HepG2 (cell line): ENCODE measurements at regions not wholly inside any gene's neighbourhood (a gene's known extent, or its start where the extent isn't known, plus 50 kb on each side); places are given as distances from the start of the nearest gene placed in this dataset.

ENCODE experiments used
- ATAC-seq: fragments of 200-7000 bp; cut with Tn5 transposase; 3 replicates; pipeline ENCODE4 v1.9.1; 2020; ENCODE audit warnings: mild to moderate bottlenecking, moderate library complexity
- BruUV-seq: library from RNA; stranded (reverse); fragments of 400-500 nt; replicated peaks from 2 replicates; lab custom pipeline; 2021; lab: Mats Ljungman, UMichigan
- CTCF ChIA-PET: fragments of 300-600 bp; formaldehyde crosslinking; extraction: SDS; loops from one replicate; lab custom pipeline; 2021; ENCODE audit warnings: low total read pairs, inconsistent platforms, low intra/inter-chr PET ratio; lab: Yijun Ruan, JAX
- POLR2A ChIA-PET: fragments of 350-600 bp; sonication (Branson Sonifier 250); formaldehyde crosslinking; loops from one replicate; lab custom pipeline; 2020; ENCODE audit warnings: antibody characterized with exemption, inconsistent platforms; lab: Yijun Ruan, JAX
- DNase-seq: peaks from one replicate; pipeline ENCODE4 v3.0.0-alpha.2; 2015; ENCODE audit warnings: low spot score
- FAIRE-seq: peaks from 3 replicates; lab custom pipeline; 2011; peaks lifted over from hg19 to GRCh38; lab: Jason Lieb, UNC
- H2AFZ ChIP-seq: one replicate; pipeline ENCODE4 v1.6.1; 2011; ENCODE audit warnings: low read length, inconsistent platforms
- H3K27ac ChIP-seq: fragments of 300-600 bp; 3 replicates; pipeline ENCODE4 v1.8.0; 2011; ENCODE audit warnings: mixed run types, mild to moderate bottlenecking, mixed read lengths, low read length, inconsistent platforms; ENCODE audit not compliant: insufficient read depth; ENCODE audit errors: extremely low read length
- H3K27me3 ChIP-seq, 2 experiments: fragments of 200-600 bp in 1 of 2; 2 replicates in 1 of 2; 3 replicates in 1 of 2; pipeline versions ENCODE4 v1.6.0 to v1.8.0; 2011; ENCODE audit warnings: low read length in 2 of 2, mild to moderate bottlenecking in 2 of 2, moderate library complexity in 2 of 2, inconsistent platforms in 1 of 2; ENCODE audit not compliant: insufficient read depth in 2 of 2, control insufficient read depth in 1 of 2
- H3K36me3 ChIP-seq, 2 experiments: fragments of 200-600 bp in 1 of 2; replicated peaks in 1 of 2; 2 replicates in 1 of 2; 3 replicates in 1 of 2; pipeline versions ENCODE4 v1.5.1 to v1.8.0; 2011; ENCODE audit warnings: low read length in 2 of 2, inconsistent platforms in 1 of 2; ENCODE audit not compliant: insufficient read depth in 2 of 2, control insufficient read depth in 1 of 2
- H3K4me1 ChIP-seq: 2 replicates; pipeline ENCODE4 v1.5.1; 2012; ENCODE audit warnings: low read length, inconsistent platforms; ENCODE audit not compliant: insufficient read depth
- H3K4me2 ChIP-seq: 2 replicates; pipeline ENCODE4 v1.6.0; 2011; ENCODE audit warnings: low read depth, low read length, inconsistent platforms
- H3K4me3 ChIP-seq, 3 experiments: fragments of 200-600 bp in 1 of 3; sonication (generic), shearing (Covaris generic) in 1 of 3; replicated peaks in 1 of 3; 2 replicates each; pipeline ENCODE4 v1.5.1; 2011 to 2016; ENCODE audit warnings: low read length in 3 of 3, inconsistent platforms in 2 of 3, low read depth in 2 of 3, mild to moderate bottlenecking in 2 of 3, control low read depth in 1 of 3, mixed read lengths in 1 of 3; ENCODE audit not compliant: insufficient read depth in 1 of 3
- H3K79me2 ChIP-seq: one replicate; pipeline ENCODE4 v1.6.1; 2011; ENCODE audit warnings: low read length, inconsistent platforms; ENCODE audit not compliant: insufficient read depth
- H3K9ac ChIP-seq: 2 replicates; pipeline ENCODE4 v1.6.0; 2011; ENCODE audit warnings: mild to moderate bottlenecking, low read depth, low read length, inconsistent platforms; ENCODE audit not compliant: insufficient read depth
- H3K9me3 ChIP-seq: 2 replicates; pipeline ENCODE4 v1.5.1; 2012; ENCODE audit warnings: mild to moderate bottlenecking, low read length
- H4K20me1 ChIP-seq: 2 replicates; pipeline ENCODE4 v1.6.0; 2011; ENCODE audit warnings: inconsistent platforms, mild to moderate bottlenecking, low read length, moderate library complexity; ENCODE audit not compliant: insufficient read depth
- FOXP1 ChIP-seq, 2 experiments: fragments of 450-650 bp in 1 of 2; IDR thresholded peaks; 2 replicates each; pipeline ENCODE4 v1.6.1; 2017 to 2018; ENCODE audit warnings: antibody characterized with exemption in 1 of 2
- JUND ChIP-seq: sonication (generic); formaldehyde crosslinking; IDR thresholded peaks from 2 replicates; pipeline ENCODE4 v1.8.0; 2022; ENCODE audit warnings: mild to moderate bottlenecking, missing genetic modification reagents
- NCOR1 ChIP-seq: fragments of 200-600 bp; sonication (generic); IDR thresholded peaks from 2 replicates; pipeline ENCODE4 v1.7.0; 2017; ENCODE audit warnings: antibody characterized with exemption, low read length, borderline replicate concordance
- RBM22 ChIP-seq: fragments of 200-400 bp; formaldehyde crosslinking; optimal IDR thresholded peaks from 2 replicates; pipeline ENCODE3; 2017; ENCODE audit warnings: mild to moderate bottlenecking, low read length, moderate library complexity
- RXRB ChIP-seq: IDR thresholded peaks from 2 replicates; pipeline ENCODE4 v1.6.1; 2016; ENCODE audit warnings: borderline replicate concordance, missing genetic modification reagents, missing compliant biosample characterization
- SKI ChIP-seq: fragments of 450-650 bp; IDR thresholded peaks from one replicate; pipeline ENCODE4 v1.6.1; 2018; ENCODE audit warnings: mild to moderate bottlenecking; ENCODE audit not compliant: partially characterized antibody
- SMYD3 ChIP-seq: sonication (generic); formaldehyde crosslinking; IDR thresholded peaks from 2 replicates; pipeline ENCODE4 v1.8.1; 2023; ENCODE audit warnings: mild to moderate bottlenecking, missing genetic modification reagents
- SNAPC2 ChIP-seq: sonication (generic); formaldehyde crosslinking; IDR thresholded peaks from 2 replicates; pipeline ENCODE4 v1.8.1; 2022; ENCODE audit warnings: mild to moderate bottlenecking, missing genetic modification reagents
- ZBTB1 ChIP-seq: sonication (generic); formaldehyde crosslinking; IDR thresholded peaks from 2 replicates; pipeline ENCODE4 v1.4.0; 2020; ENCODE audit warnings: missing genetic modification reagents, borderline replicate concordance
- ZNF138 ChIP-seq: sonication (generic); formaldehyde crosslinking; IDR thresholded peaks from 2 replicates; pipeline ENCODE4 v1.5.0; 2020; ENCODE audit warnings: mild to moderate bottlenecking, low read depth, missing genetic modification reagents
- ZNF160 ChIP-seq: sonication (generic); formaldehyde crosslinking; IDR thresholded peaks from 2 replicates; pipeline ENCODE4 v1.8.0; 2022; ENCODE audit warnings: mild to moderate bottlenecking, inconsistent platforms, missing genetic modification reagents
- ZNF33B ChIP-seq: sonication (generic); formaldehyde crosslinking; IDR thresholded peaks from 2 replicates; pipeline ENCODE4 v1.5.1; 2020; ENCODE audit warnings: mild to moderate bottlenecking, missing genetic modification reagents
- ZNF441 ChIP-seq: sonication (generic); formaldehyde crosslinking; IDR thresholded peaks from 2 replicates; pipeline ENCODE4 v1.7.0; 2021; ENCODE audit warnings: missing genetic modification reagents, borderline replicate concordance
- ZNF569 ChIP-seq: sonication (generic); formaldehyde crosslinking; IDR thresholded peaks from 2 replicates; pipeline ENCODE4 v1.5.0; 2020; ENCODE audit warnings: mild to moderate bottlenecking, missing genetic modification reagents, moderate library complexity, borderline replicate concordance
- ZNF777 ChIP-seq: sonication (generic); formaldehyde crosslinking; IDR thresholded peaks from 2 replicates; pipeline ENCODE4 v1.4.0; 2020; ENCODE audit warnings: missing genetic modification reagents
- ZNF780A ChIP-seq: sonication (generic); formaldehyde crosslinking; IDR thresholded peaks from 2 replicates; pipeline ENCODE4 v1.8.0; 2022; ENCODE audit warnings: mild to moderate bottlenecking, missing genetic modification reagents, moderate library complexity
- ZNF883 ChIP-seq: sonication (generic); formaldehyde crosslinking; IDR thresholded peaks from 2 replicates; pipeline ENCODE4 v1.5.1; 2020; ENCODE audit warnings: mild to moderate bottlenecking, missing genetic modification reagents; ENCODE audit errors: not compliant biosample characterization
- ZSCAN29 ChIP-seq: sonication (generic); formaldehyde crosslinking; conservative IDR thresholded peaks from 2 replicates; pipeline ENCODE4 v1.4.0; 2020; ENCODE audit warnings: mild to moderate bottlenecking, missing genetic modification reagents
- WGBS: methylation state at CpG from one replicate; pipeline ENCODE4 v1.1.6; 2017; ENCODE audit warnings: low lambda C conversion rate; 5-methylcytosine and 5-hydroxymethylcytosine counted together
- in situ Hi-C: cut with HindIII; loops from 2 replicates; pipeline ENCODE4 v1.10.0; 2017; ENCODE audit warnings: low pct_unique_long_range_greater_than_20kb; ENCODE audit not compliant: extremely low pct_ligation_motif_present
- intact Hi-C: fragments of 100-400 bp; cut with micrococcal nuclease; formaldehyde crosslinking; loops from one replicate; pipeline ENCODE4 v1.10.0; 2022; ENCODE audit not compliant: unreplicated experiment
- TF ChIP-seq, protein P1 (sequence below): conservative IDR thresholded peaks from 2 replicates; pipeline ENCODE4 v1.6.1; 2018; ENCODE audit warnings: missing genetic modification reagents
- TF ChIP-seq, protein P2 (sequence below): sonication (generic); formaldehyde crosslinking; IDR thresholded peaks from 2 replicates; pipeline ENCODE4 v1.5.1; 2020; ENCODE audit warnings: mild to moderate bottlenecking, missing genetic modification reagents, moderate library complexity

DNA sequence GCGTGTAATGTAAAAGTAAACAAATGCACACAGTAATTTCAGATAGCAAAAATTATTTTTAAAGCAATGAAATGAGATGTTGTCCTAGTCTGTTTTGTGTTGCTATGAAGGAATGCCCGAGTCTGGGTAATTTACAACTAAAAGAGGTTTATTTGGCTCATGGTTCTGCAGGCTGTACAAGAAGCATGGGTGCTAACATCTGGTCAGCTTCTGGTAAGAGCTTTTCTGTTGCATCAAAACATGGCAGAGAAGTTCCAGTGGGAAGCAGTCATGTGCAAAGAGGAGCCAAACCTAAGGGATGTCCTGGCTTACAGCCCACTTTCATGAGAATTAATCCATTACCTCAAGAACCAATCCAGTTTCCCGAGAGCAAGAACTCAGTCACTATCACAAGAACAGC is 62.9 kb upstream of the MNX1 start (continued):
- TF ChIP-seq, protein P1, sequence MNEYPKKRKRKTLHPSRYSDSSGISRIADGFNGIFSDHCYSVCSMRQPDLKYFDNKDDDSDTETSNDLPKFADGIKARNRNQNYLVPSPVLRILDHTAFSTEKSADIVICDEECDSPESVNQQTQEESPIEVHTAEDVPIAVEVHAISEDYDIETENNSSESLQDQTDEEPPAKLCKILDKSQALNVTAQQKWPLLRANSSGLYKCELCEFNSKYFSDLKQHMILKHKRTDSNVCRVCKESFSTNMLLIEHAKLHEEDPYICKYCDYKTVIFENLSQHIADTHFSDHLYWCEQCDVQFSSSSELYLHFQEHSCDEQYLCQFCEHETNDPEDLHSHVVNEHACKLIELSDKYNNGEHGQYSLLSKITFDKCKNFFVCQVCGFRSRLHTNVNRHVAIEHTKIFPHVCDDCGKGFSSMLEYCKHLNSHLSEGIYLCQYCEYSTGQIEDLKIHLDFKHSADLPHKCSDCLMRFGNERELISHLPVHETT (CRISPR knock-in tag): no peak
- TF ChIP-seq ZNF883 (CRISPR knock-in tag) (no peak), SKI (no peak), ZBTB1 (CRISPR knock-in tag) (no peak), ZNF441 (no peak)
- TF ChIP-seq, protein P2, sequence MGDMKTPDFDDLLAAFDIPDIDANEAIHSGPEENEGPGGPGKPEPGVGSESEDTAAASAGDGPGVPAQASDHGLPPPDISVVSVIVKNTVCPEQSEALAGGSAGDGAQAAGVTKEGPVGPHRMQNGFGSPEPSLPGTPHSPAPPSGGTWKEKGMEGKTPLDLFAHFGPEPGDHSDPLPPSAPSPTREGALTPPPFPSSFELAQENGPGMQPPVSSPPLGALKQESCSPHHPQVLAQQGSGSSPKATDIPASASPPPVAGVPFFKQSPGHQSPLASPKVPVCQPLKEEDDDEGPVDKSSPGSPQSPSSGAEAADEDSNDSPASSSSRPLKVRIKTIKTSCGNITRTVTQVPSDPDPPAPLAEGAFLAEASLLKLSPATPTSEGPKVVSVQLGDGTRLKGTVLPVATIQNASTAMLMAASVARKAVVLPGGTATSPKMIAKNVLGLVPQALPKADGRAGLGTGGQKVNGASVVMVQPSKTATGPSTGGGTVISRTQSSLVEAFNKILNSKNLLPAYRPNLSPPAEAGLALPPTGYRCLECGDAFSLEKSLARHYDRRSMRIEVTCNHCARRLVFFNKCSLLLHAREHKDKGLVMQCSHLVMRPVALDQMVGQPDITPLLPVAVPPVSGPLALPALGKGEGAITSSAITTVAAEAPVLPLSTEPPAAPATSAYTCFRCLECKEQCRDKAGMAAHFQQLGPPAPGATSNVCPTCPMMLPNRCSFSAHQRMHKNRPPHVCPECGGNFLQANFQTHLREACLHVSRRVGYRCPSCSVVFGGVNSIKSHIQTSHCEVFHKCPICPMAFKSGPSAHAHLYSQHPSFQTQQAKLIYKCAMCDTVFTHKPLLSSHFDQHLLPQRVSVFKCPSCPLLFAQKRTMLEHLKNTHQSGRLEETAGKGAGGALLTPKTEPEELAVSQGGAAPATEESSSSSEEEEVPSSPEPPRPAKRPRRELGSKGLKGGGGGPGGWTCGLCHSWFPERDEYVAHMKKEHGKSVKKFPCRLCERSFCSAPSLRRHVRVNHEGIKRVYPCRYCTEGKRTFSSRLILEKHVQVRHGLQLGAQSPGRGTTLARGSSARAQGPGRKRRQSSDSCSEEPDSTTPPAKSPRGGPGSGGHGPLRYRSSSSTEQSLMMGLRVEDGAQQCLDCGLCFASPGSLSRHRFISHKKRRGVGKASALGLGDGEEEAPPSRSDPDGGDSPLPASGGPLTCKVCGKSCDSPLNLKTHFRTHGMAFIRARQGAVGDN (CRISPR knock-in tag): no peak

DNA sequence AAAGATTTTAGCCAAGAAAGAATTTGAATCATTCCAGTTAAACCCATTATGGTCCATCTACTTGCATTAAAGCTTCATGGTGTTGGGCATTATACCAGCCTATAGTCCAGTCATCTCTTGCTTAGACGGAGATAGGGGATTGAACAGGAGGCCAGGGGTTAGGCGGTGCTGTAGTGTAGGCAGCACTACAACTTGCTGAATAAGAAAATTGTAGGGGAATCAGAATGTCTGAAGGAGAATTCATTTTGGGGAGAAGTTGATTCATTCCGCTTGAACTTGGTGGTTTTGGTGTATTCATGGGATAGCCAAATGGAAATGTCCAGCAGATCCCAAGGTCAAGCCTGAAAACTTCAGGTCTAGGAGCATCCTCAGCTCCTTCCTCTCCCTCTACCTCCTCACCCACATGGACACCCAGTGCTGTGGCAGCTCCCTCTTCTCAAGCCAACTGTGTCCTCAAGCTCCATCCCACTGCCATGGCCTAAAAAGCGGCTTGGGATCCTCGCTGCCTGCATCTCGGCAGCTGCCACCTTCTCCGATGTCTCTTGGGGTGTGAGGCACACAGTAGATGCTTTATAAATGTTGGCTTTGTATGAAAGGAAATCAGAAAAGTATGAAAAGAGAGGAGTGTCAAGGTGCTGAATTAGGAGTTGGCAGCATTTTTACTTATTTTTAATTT is 63.6 kb upstream of the MNX1 start:
- Histone ChIP-seq H3K4me3 (no peak overlapping the region), H3K27me3 (peaks cover 4 to 62% of the 10 kb centered on the region in 2 experiments; a peak in 4 of 5 replicates), H2AFZ (no peak overlapping the region), H4K20me1 (no peaks in the 10 kb centered on the region), H3K27ac (no peak overlapping the region), H3K9ac (no peak overlapping the region), H3K4me1 (no peaks in the 10 kb centered on the region), H3K36me3 (no peaks in the 10 kb centered on the region), H3K4me2 (no peak overlapping the region), H3K9me3 (no peaks in the 10 kb centered on the region), H3K79me2 (no peaks in the 10 kb centered on the region)
- 41% methylated on average over 7 of the region's 7 CpGs for WGBS
- ChIA-PET POLR2A (no interaction called here), CTCF (no interaction called here)
- DNase-seq: no peak
- ATAC-seq: no peak
- intact Hi-C loops (no loop called here), in situ Hi-C loops (no loop called here)
- TF ChIP-seq ZSCAN29 (CRISPR knock-in tag): no peak
- TF ChIP-seq FOXP1 (IDR thresholded peaks at IDR 0.05): no peak
- no peak for TF ChIP-seq FOXP1 (CRISPR knock-in tag; IDR thresholded peaks at IDR 0.05)
- no peak for TF ChIP-seq SNAPC2 (CRISPR knock-in tag)
- TF ChIP-seq ZNF777 (CRISPR knock-in tag): no peak
- no peak for TF ChIP-seq ZNF780A
- TF ChIP-seq NCOR1: no peak
- TF ChIP-seq SMYD3 (CRISPR knock-in tag): no peak
- no peak for TF ChIP-seq RXRB (CRISPR knock-in tag)
- TF ChIP-seq ZNF33B (CRISPR knock-in tag): no peak
- TF ChIP-seq RBM22: no peak
- TF ChIP-seq JUND: no peak
- TF ChIP-seq ZNF160 (CRISPR knock-in tag): no peak
- no peak for TF ChIP-seq ZNF569
- no peak for TF ChIP-seq ZNF138 (CRISPR knock-in tag)
- FAIRE-seq: no peak
- no TSS peak for BruUV-seq
